ENCODE measurements at regions not wholly inside any gene's neighbourhood (a gene's known extent, or its start where the extent isn't known, plus 50 kb on each side); places are given as distances from the start of the nearest gene placed in this dataset.

DNA sequence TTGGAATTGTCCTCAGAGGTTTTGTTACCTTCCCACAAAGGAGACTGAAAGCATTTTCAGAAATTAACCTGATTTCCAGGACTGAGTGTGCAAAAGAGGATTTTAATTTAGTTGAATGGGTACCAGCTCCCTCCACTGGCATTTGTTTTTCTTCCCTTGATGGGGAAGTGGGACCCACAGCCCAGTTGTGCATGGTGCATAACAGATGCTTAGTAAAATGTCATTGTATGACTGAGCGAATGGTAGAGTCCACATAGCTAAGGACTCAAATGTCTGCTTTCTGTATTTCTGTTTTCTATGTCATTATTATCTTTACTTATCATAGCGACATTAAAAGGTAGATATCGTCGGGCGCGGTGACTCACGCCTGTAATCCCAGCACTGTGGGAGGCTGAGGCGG, 75.5 kb upstream of the RAPH1 start:
- CTCF ChIA-PET: no interaction called here
- ATAC-seq (no peak), DNase-seq (ENCODE audit: low spot score) (no peak)
- H3K4me3 Mint-ChIP-seq: no peak overlapping the region
- no peaks in the 10 kb centered on the region for H3K27me3 Mint-ChIP-seq (ENCODE audit: low read depth)
- POLR2A ChIA-PET: no interaction called here
- no peaks in the 10 kb centered on the region for H3K36me3 Mint-ChIP-seq
- no peak overlapping the region for H3K27ac Mint-ChIP-seq
- TF ChIP-seq, protein P1, sequence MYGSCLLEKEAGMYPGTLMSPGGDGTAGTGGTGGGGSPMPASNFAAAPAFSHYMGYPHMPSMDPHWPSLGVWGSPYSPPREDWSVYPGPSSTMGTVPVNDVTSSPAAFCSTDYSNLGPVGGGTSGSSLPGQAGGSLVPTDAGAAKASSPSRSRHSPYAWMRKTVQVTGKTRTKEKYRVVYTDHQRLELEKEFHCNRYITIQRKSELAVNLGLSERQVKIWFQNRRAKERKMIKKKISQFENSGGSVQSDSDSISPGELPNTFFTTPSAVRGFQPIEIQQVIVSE (CRISPR knock-in tag; IDR thresholded peaks at IDR 0.05; ENCODE audit: borderline replicate concordance): no peak
- TF ChIP-seq, protein P2, sequence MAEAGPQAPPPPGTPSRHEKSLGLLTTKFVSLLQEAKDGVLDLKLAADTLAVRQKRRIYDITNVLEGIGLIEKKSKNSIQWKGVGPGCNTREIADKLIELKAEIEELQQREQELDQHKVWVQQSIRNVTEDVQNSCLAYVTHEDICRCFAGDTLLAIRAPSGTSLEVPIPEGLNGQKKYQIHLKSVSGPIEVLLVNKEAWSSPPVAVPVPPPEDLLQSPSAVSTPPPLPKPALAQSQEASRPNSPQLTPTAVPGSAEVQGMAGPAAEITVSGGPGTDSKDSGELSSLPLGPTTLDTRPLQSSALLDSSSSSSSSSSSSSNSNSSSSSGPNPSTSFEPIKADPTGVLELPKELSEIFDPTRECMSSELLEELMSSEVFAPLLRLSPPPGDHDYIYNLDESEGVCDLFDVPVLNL (CRISPR knock-in tag; IDR thresholded peaks at IDR 0.05; ENCODE audit: borderline replicate concordance, low read depth): no peak
- TF ChIP-seq, protein P3, sequence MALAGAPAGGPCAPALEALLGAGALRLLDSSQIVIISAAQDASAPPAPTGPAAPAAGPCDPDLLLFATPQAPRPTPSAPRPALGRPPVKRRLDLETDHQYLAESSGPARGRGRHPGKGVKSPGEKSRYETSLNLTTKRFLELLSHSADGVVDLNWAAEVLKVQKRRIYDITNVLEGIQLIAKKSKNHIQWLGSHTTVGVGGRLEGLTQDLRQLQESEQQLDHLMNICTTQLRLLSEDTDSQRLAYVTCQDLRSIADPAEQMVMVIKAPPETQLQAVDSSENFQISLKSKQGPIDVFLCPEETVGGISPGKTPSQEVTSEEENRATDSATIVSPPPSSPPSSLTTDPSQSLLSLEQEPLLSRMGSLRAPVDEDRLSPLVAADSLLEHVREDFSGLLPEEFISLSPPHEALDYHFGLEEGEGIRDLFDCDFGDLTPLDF (CRISPR knock-in tag; IDR thresholded peaks at IDR 0.05): no peak
- TF ChIP-seq JAZF1 (CRISPR knock-in tag; IDR thresholded peaks at IDR 0.05): no peak
- no peak for TF ChIP-seq JUN (CRISPR knock-in tag; IDR thresholded peaks at IDR 0.05)
- H3K9me3 Mint-ChIP-seq: no peaks in the 10 kb centered on the region
- peaks cover 2% of the 10 kb centered on the region; the same call in 1 of the 2 replicates for H3K4me1 Mint-ChIP-seq

DNA sequence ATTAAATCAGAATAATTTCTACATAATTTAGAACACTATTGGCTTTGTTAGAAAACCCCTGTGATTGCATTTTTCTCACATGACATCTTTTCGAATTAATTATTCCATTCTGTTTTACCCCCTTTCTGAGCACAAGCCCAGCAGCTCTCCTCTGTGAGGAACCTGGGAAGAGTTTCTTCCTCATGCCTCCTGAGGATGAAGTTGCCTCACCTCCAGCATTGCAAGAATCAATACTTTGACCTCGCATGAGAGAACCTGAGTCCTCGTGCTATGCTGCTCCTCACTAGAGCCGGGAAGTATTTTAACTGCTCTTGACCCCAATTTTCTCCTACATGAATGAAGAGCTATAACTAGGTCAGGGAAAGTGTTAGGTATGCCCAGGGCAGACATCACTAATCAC, 77.1 kb upstream of the RAPH1 start:
- H3K4me1 Mint-ChIP-seq: peaks cover 2% of the 10 kb centered on the region; the same call in 1 of the 2 replicates
- DNase-seq (ENCODE audit: low spot score) (no peak), ATAC-seq (no peak)
- H3K9me3 Mint-ChIP-seq: no peaks in the 10 kb centered on the region
- POLR2A ChIA-PET: interaction anchor here (0.5 kb wide), 1 partner anchor 94 kb away, joined by 3 read pairs; no protein-coding TSS in a partner anchor
- TF ChIP-seq ZBTB21 (CRISPR knock-in tag; IDR thresholded peaks at IDR 0.05; ENCODE audit: borderline replicate concordance): no peak
- TF ChIP-seq ZNF671 (CRISPR knock-in tag; IDR thresholded peaks at IDR 0.05): no peak
- no peaks in the 10 kb centered on the region for H3K36me3 Mint-ChIP-seq
- no peak overlapping the region for H3K27ac Mint-ChIP-seq
- H3K4me3 Mint-ChIP-seq: no peak overlapping the region
- H3K27me3 Mint-ChIP-seq (ENCODE audit: low read depth): no peaks in the 10 kb centered on the region
- CTCF ChIA-PET: interaction anchor here (0.5 to 0.6 kb wide), 2 partner anchors 99 to 297 kb away, joined by 3 to 4 read pairs; no protein-coding TSS in a partner anchor

DNA sequence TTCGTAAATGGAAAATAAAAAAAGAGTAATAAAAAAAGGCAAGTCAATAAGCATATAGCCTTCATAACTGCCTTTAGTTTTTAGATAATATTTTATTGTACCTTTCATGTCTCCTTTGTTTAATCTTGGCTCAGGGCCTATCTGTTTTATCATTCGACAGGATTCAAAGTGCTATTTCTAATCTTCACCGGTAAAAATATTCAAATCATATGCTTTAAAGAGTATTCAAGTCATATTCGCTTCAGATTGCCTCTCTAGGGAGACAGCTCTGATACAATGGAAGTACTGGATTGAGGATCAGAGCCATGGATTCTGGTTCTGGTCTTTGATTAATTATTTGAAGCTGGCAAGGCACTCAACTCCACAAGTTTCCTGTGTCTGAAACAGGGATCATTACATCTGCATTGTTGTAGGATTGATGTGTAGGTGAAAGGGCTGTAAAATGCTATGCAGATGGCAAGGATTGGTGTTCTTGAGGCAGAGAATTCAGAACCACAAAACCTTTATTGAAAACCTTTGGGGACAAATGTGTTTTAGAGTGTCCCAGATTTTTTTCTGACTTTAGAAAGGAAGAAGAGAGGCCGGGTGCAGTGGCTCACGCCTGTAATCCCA, 84.3 kb upstream of the RAPH1 start:
- ChIA-PET POLR2A (no interaction called here), CTCF (no interaction called here)
- peaks cover 13% of the 10 kb centered on the region for H3K9me3 Mint-ChIP-seq
- TF ChIP-seq NFE2L1 (CRISPR knock-in tag; IDR thresholded peaks at IDR 0.05) (no peak), HMGA2 (CRISPR knock-in tag; IDR thresholded peaks at IDR 0.05) (no peak), KAT7 (CRISPR knock-in tag; IDR thresholded peaks at IDR 0.05; ENCODE audit: borderline replicate concordance) (no peak)
- TF ChIP-seq, protein P4, sequence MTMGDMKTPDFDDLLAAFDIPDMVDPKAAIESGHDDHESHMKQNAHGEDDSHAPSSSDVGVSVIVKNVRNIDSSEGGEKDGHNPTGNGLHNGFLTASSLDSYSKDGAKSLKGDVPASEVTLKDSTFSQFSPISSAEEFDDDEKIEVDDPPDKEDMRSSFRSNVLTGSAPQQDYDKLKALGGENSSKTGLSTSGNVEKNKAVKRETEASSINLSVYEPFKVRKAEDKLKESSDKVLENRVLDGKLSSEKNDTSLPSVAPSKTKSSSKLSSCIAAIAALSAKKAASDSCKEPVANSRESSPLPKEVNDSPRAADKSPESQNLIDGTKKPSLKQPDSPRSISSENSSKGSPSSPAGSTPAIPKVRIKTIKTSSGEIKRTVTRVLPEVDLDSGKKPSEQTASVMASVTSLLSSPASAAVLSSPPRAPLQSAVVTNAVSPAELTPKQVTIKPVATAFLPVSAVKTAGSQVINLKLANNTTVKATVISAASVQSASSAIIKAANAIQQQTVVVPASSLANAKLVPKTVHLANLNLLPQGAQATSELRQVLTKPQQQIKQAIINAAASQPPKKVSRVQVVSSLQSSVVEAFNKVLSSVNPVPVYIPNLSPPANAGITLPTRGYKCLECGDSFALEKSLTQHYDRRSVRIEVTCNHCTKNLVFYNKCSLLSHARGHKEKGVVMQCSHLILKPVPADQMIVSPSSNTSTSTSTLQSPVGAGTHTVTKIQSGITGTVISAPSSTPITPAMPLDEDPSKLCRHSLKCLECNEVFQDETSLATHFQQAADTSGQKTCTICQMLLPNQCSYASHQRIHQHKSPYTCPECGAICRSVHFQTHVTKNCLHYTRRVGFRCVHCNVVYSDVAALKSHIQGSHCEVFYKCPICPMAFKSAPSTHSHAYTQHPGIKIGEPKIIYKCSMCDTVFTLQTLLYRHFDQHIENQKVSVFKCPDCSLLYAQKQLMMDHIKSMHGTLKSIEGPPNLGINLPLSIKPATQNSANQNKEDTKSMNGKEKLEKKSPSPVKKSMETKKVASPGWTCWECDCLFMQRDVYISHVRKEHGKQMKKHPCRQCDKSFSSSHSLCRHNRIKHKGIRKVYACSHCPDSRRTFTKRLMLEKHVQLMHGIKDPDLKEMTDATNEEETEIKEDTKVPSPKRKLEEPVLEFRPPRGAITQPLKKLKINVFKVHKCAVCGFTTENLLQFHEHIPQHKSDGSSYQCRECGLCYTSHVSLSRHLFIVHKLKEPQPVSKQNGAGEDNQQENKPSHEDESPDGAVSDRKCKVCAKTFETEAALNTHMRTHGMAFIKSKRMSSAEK (CRISPR knock-in tag; IDR thresholded peaks at IDR 0.05; ENCODE audit: borderline replicate concordance): no peak
- H3K4me3 Mint-ChIP-seq: no peak overlapping the region
- ATAC-seq: no peak
- H3K27me3 Mint-ChIP-seq (ENCODE audit: low read depth): no peaks in the 10 kb centered on the region
- H3K4me1 Mint-ChIP-seq: no peaks in the 10 kb centered on the region
- DNase-seq (ENCODE audit: low spot score): no peak
- H3K36me3 Mint-ChIP-seq: no peaks in the 10 kb centered on the region
- no peak overlapping the region for H3K27ac Mint-ChIP-seq

DNA sequence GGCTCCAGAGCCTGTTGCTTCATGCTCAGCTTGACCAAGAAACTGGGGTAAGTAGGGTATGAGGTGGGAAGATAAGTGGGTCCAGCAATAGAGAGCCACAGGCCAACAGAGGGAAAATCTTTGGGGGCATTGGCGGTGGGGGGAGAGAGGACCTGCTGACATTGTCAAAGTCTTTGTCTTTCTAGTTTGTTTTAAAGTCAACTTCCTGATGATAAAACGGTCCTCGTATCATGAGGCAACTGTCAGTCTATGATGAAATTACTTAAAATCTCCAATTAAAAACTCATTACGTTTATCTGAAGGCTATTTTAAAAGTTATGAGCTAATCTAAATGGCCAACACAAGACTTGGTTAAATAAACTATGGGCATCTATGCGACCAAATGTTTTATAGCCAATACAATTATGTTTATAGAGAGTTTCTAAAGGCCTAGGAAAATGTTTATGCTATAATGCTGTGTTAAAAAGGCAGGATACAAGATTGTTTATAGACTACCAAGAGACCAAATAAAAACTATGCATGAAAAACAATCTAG, 84.4 kb upstream of the CD28 start:
- ChIA-PET POLR2A (no interaction called here), CTCF (no interaction called here)
- Mint-ChIP-seq H3K4me3 (no peak overlapping the region), H3K27me3 (ENCODE audit: low read depth) (no peaks in the 10 kb centered on the region), H3K36me3 (no peaks in the 10 kb centered on the region), H3K27ac (no peak overlapping the region), H3K4me1 (no peaks in the 10 kb centered on the region), H3K9me3 (peaks cover 13% of the 10 kb centered on the region)
- TF ChIP-seq JUN (CRISPR knock-in tag; IDR thresholded peaks at IDR 0.05) (no peak), ZNF396 (CRISPR knock-in tag; IDR thresholded peaks at IDR 0.05; ENCODE audit: borderline replicate concordance) (no peak), ZNF416 (CRISPR knock-in tag; IDR thresholded peaks at IDR 0.05) (no peak)
- TF ChIP-seq, protein P5, sequence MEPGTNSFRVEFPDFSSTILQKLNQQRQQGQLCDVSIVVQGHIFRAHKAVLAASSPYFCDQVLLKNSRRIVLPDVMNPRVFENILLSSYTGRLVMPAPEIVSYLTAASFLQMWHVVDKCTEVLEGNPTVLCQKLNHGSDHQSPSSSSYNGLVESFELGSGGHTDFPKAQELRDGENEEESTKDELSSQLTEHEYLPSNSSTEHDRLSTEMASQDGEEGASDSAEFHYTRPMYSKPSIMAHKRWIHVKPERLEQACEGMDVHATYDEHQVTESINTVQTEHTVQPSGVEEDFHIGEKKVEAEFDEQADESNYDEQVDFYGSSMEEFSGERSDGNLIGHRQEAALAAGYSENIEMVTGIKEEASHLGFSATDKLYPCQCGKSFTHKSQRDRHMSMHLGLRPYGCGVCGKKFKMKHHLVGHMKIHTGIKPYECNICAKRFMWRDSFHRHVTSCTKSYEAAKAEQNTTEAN (CRISPR knock-in tag; IDR thresholded peaks at IDR 0.05): no peak
- TF ChIP-seq, protein P6, sequence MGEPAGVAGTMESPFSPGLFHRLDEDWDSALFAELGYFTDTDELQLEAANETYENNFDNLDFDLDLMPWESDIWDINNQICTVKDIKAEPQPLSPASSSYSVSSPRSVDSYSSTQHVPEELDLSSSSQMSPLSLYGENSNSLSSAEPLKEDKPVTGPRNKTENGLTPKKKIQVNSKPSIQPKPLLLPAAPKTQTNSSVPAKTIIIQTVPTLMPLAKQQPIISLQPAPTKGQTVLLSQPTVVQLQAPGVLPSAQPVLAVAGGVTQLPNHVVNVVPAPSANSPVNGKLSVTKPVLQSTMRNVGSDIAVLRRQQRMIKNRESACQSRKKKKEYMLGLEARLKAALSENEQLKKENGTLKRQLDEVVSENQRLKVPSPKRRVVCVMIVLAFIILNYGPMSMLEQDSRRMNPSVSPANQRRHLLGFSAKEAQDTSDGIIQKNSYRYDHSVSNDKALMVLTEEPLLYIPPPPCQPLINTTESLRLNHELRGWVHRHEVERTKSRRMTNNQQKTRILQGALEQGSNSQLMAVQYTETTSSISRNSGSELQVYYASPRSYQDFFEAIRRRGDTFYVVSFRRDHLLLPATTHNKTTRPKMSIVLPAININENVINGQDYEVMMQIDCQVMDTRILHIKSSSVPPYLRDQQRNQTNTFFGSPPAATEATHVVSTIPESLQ (CRISPR knock-in tag; IDR thresholded peaks at IDR 0.05): no peak
- DNase-seq (ENCODE audit: low spot score) (no peak), ATAC-seq (no peak)
